ENCODE measurements at regions not wholly inside any gene's neighbourhood (a gene's known extent, or its start where the extent isn't known, plus 50 kb on each side); places are given as distances from the start of the nearest gene placed in this dataset.
A peak's percentile ranks its signal among the peaks of the same experiment; 100 is the strongest.

DNA sequence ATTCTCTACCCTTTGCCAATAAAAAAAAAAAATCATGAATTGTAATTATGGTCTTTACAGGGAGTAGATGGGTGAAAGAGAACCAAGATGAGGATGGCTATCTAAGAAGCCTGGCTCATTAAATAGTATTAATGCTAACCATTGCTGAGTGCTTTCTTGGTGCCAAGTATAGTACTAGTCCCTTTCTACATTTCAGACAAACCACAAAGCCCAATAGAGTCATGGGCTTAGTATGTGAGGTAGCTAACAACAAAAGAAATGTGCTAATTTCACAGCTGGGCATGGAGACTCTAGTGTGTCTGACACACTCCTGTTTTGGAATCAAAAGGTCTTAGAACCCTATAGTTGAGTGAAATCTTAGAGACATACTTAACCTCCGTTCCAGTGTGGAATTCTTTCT lies 84.5 kb upstream of the ESRRG start:
- H3K18ac ChIP-seq (ENCODE audit: low read length), result no peak overlapping the region
- H3K4me2 ChIP-seq (ENCODE audit: insufficient read depth, low read length, poor library complexity, severe bottlenecking), result no peak overlapping the region
- H3K79me1 ChIP-seq (ENCODE audit: low read depth, low read length), result no peaks in the 10 kb centered on the region
- H3K4me1 ChIP-seq (ENCODE audit: control insufficient read depth in 2 of 2, insufficient read depth in 1 of 2, low read depth in 1 of 2, low read length in 2 of 2), result peaks cover 11 to 15% of the 10 kb centered on the region in 2 donors
- H2AFZ ChIP-seq (ENCODE audit: low read length), result no peak overlapping the region
- H3K27ac ChIP-seq (replicated peaks; ENCODE audit: low read length), result no peak overlapping the region
- no peaks in the 10 kb centered on the region for H3K27me3 ChIP-seq (ENCODE audit: control insufficient read depth in 3 of 3, insufficient read depth in 3 of 3, low read depth in 1 of 3, low read length in 3 of 3)
- H3K14ac ChIP-seq (ENCODE audit: low read length), result no peak overlapping the region
- H2BK5ac ChIP-seq (ENCODE audit: low read length), result no peak overlapping the region
- H2BK15ac ChIP-seq (ENCODE audit: low read length), result no peak overlapping the region
- no peak overlapping the region for H2BK120ac ChIP-seq (ENCODE audit: low read depth, low read length)
- no peak overlapping the region for H2AK5ac ChIP-seq (ENCODE audit: low read depth, low read length)
- H3K4me3 ChIP-seq (ENCODE audit: low read length in 2 of 2), result no peak overlapping the region
- H3K23ac ChIP-seq (ENCODE audit: low read depth, low read length, poor library complexity), result no peak overlapping the region
- H3K36me3 ChIP-seq (replicated peaks in 1 of 2; ENCODE audit: control insufficient read depth in 2 of 2, insufficient read depth in 2 of 2, low read length in 2 of 2), result no peaks in the 10 kb centered on the region
- DNase-seq (ENCODE audit: low spot score), result no peak
- H4K8ac ChIP-seq (ENCODE audit: low read depth, low read length), result no peak overlapping the region
- no peaks in the 10 kb centered on the region for H3K9me3 ChIP-seq (replicated peaks in 1 of 2; ENCODE audit: control insufficient read depth in 2 of 2, insufficient read depth in 1 of 2, low read depth in 1 of 2, low read length in 2 of 2)
- H3K4ac ChIP-seq (ENCODE audit: low read length), result no peak overlapping the region
- no peak overlapping the region for H4K91ac ChIP-seq (ENCODE audit: low read depth, low read length, poor library complexity)
- no peak overlapping the region for H3K9ac ChIP-seq (ENCODE audit: low read depth, low read length, poor library complexity)
- no peak overlapping the region for H2BK12ac ChIP-seq (ENCODE audit: low read length)
- WGBS, 2 donors (ENCODE audit: extremely low coverage in 2 of 2, insufficient read length in 2 of 2, insufficient replicate concordance in 1 of 2), result no CpG with 5 or more reads among the region's 1 CpG

GRCh38 chr1:216805953-216806352 lies 82.7 kb upstream of the ESRRG start:
- H3K4me2 ChIP-seq (ENCODE audit: insufficient read depth, low read length, poor library complexity, severe bottlenecking), result no peak overlapping the region
- H3K9me3 ChIP-seq (replicated peaks in 1 of 2; ENCODE audit: control insufficient read depth in 2 of 2, insufficient read depth in 1 of 2, low read depth in 1 of 2, low read length in 2 of 2), result no peaks in the 10 kb centered on the region
- H2BK120ac ChIP-seq (ENCODE audit: low read depth, low read length), result no peak overlapping the region
- no CpG with 5 or more reads among the region's 1 CpG for WGBS, 2 donors (ENCODE audit: extremely low coverage in 2 of 2, insufficient read length in 2 of 2, insufficient replicate concordance in 1 of 2)
- H2BK12ac ChIP-seq (ENCODE audit: low read length), result no peak overlapping the region
- no peak overlapping the region for H3K14ac ChIP-seq (ENCODE audit: low read length)
- H2BK5ac ChIP-seq (ENCODE audit: low read length), result no peak overlapping the region
- DNase-seq (ENCODE audit: low spot score), result no peak
- H3K27ac ChIP-seq (replicated peaks; ENCODE audit: low read length), result no peak overlapping the region
- no peak overlapping the region for H3K4ac ChIP-seq (ENCODE audit: low read length)
- peaks cover 11 to 15% of the 10 kb centered on the region in 2 donors for H3K4me1 ChIP-seq (ENCODE audit: control insufficient read depth in 2 of 2, insufficient read depth in 1 of 2, low read depth in 1 of 2, low read length in 2 of 2)
- no peak overlapping the region for H3K23ac ChIP-seq (ENCODE audit: low read depth, low read length, poor library complexity)
- no peak overlapping the region for H3K4me3 ChIP-seq (ENCODE audit: low read length in 2 of 2)
- no peaks in the 10 kb centered on the region for H3K79me1 ChIP-seq (ENCODE audit: low read depth, low read length)
- H4K8ac ChIP-seq (ENCODE audit: low read depth, low read length), result no peak overlapping the region
- H2BK15ac ChIP-seq (ENCODE audit: low read length), result no peak overlapping the region
- no peak overlapping the region for H3K18ac ChIP-seq (ENCODE audit: low read length)
- no peak overlapping the region for H4K91ac ChIP-seq (ENCODE audit: low read depth, low read length, poor library complexity)
- no peak overlapping the region for H2AFZ ChIP-seq (ENCODE audit: low read length)
- H3K36me3 ChIP-seq (replicated peaks in 1 of 2; ENCODE audit: control insufficient read depth in 2 of 2, insufficient read depth in 2 of 2, low read length in 2 of 2), result no peaks in the 10 kb centered on the region
- no peak overlapping the region for H2AK5ac ChIP-seq (ENCODE audit: low read depth, low read length)
- no peaks in the 10 kb centered on the region for H3K27me3 ChIP-seq (ENCODE audit: control insufficient read depth in 3 of 3, insufficient read depth in 3 of 3, low read depth in 1 of 3, low read length in 3 of 3)
- H3K9ac ChIP-seq (ENCODE audit: low read depth, low read length, poor library complexity), result no peak overlapping the region

DNA sequence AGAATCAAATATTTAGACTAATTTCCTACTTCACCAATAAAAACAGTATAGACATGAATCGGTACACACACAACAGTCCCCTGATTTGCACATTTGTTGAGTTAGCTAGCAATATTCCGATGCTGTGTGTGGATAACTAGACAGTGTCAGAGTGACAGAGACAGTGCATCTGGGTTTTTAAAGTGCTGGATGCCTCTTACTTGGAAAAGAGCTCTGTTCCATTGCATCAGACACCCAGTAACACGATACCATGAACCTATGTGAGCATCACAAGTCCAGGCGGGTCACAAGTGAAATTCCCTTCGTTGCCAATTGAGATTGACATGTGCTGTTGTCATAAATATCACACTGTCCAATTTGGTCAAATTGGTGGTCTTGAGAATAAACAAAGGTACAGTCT lies 82.0 kb upstream of the ESRRG start:
- Histone ChIP-seq H2BK12ac (ENCODE audit: low read length) (no peak overlapping the region), H4K8ac (ENCODE audit: low read depth, low read length) (no peak overlapping the region), H3K27ac (replicated peaks; ENCODE audit: low read length) (no peak overlapping the region), H3K27me3 (ENCODE audit: control insufficient read depth in 3 of 3, insufficient read depth in 3 of 3, low read depth in 1 of 3, low read length in 3 of 3) (no peaks in the 10 kb centered on the region), H4K91ac (ENCODE audit: low read depth, low read length, poor library complexity) (no peak overlapping the region), H3K18ac (ENCODE audit: low read length) (no peak overlapping the region), H3K9ac (ENCODE audit: low read depth, low read length, poor library complexity) (no peak overlapping the region), H2AFZ (ENCODE audit: low read length) (peak overlapping the region; percentile 24), H3K4me2 (ENCODE audit: insufficient read depth, low read length, poor library complexity, severe bottlenecking) (no peak overlapping the region), H2AK5ac (ENCODE audit: low read depth, low read length) (no peak overlapping the region), H3K9me3 (replicated peaks in 1 of 2; ENCODE audit: control insufficient read depth in 2 of 2, insufficient read depth in 1 of 2, low read depth in 1 of 2, low read length in 2 of 2) (no peaks in the 10 kb centered on the region), H3K23ac (ENCODE audit: low read depth, low read length, poor library complexity) (no peak overlapping the region), H2BK120ac (ENCODE audit: low read depth, low read length) (no peak overlapping the region), H3K4ac (ENCODE audit: low read length) (no peak overlapping the region), H3K14ac (ENCODE audit: low read length) (no peak overlapping the region), H3K4me3 (ENCODE audit: low read length in 2 of 2) (no peak overlapping the region), H2BK5ac (ENCODE audit: low read length) (no peak overlapping the region), H3K4me1 (ENCODE audit: control insufficient read depth in 2 of 2, insufficient read depth in 1 of 2, low read depth in 1 of 2, low read length in 2 of 2) (peaks cover 11 to 15% of the 10 kb centered on the region in 2 donors), H3K79me1 (ENCODE audit: low read depth, low read length) (no peaks in the 10 kb centered on the region), H3K36me3 (replicated peaks in 1 of 2; ENCODE audit: control insufficient read depth in 2 of 2, insufficient read depth in 2 of 2, low read length in 2 of 2) (no peaks in the 10 kb centered on the region), H2BK15ac (ENCODE audit: low read length) (no peak overlapping the region)
- WGBS, 2 donors (ENCODE audit: extremely low coverage in 2 of 2, insufficient read length in 2 of 2, insufficient replicate concordance in 1 of 2), result no CpG with 5 or more reads among the region's 5 CpGs
- DNase-seq (ENCODE audit: low spot score), result no peak

GRCh38 chr1:216804111-216804510 lies 80.9 kb upstream of the ESRRG start:
- no peak overlapping the region for H3K9ac ChIP-seq (ENCODE audit: low read depth, low read length, poor library complexity)
- no peak overlapping the region for H3K4me3 ChIP-seq (ENCODE audit: low read length in 2 of 2)
- H2BK15ac ChIP-seq (ENCODE audit: low read length), result no peak overlapping the region
- H2AFZ ChIP-seq (ENCODE audit: low read length), result no peak overlapping the region
- H2AK5ac ChIP-seq (ENCODE audit: low read depth, low read length), result no peak overlapping the region
- no peaks in the 10 kb centered on the region for H3K27me3 ChIP-seq (ENCODE audit: control insufficient read depth in 3 of 3, insufficient read depth in 3 of 3, low read depth in 1 of 3, low read length in 3 of 3)
- H3K4me1 ChIP-seq (ENCODE audit: control insufficient read depth in 2 of 2, insufficient read depth in 1 of 2, low read depth in 1 of 2, low read length in 2 of 2), result peaks cover 11 to 15% of the 10 kb centered on the region in 2 donors
- no peak overlapping the region for H3K27ac ChIP-seq (replicated peaks; ENCODE audit: low read length)
- H4K8ac ChIP-seq (ENCODE audit: low read depth, low read length), result no peak overlapping the region
- H3K4ac ChIP-seq (ENCODE audit: low read length), result no peak overlapping the region
- H3K23ac ChIP-seq (ENCODE audit: low read depth, low read length, poor library complexity), result no peak overlapping the region
- no peak overlapping the region for H2BK5ac ChIP-seq (ENCODE audit: low read length)
- H4K91ac ChIP-seq (ENCODE audit: low read depth, low read length, poor library complexity), result no peak overlapping the region
- no peaks in the 10 kb centered on the region for H3K36me3 ChIP-seq (replicated peaks in 1 of 2; ENCODE audit: control insufficient read depth in 2 of 2, insufficient read depth in 2 of 2, low read length in 2 of 2)
- H3K14ac ChIP-seq (ENCODE audit: low read length), result no peak overlapping the region
- no peak overlapping the region for H2BK12ac ChIP-seq (ENCODE audit: low read length)
- no peak overlapping the region for H2BK120ac ChIP-seq (ENCODE audit: low read depth, low read length)
- H3K4me2 ChIP-seq (ENCODE audit: insufficient read depth, low read length, poor library complexity, severe bottlenecking), result no peak overlapping the region
- WGBS, 2 donors (ENCODE audit: extremely low coverage in 2 of 2, insufficient read length in 2 of 2, insufficient replicate concordance in 1 of 2), result no CpG with 5 or more reads among the region's 7 CpGs
- no peaks in the 10 kb centered on the region for H3K9me3 ChIP-seq (replicated peaks in 1 of 2; ENCODE audit: control insufficient read depth in 2 of 2, insufficient read depth in 1 of 2, low read depth in 1 of 2, low read length in 2 of 2)
- H3K18ac ChIP-seq (ENCODE audit: low read length), result no peak overlapping the region
- DNase-seq (ENCODE audit: low spot score), result no peak
- H3K79me1 ChIP-seq (ENCODE audit: low read depth, low read length), result no peaks in the 10 kb centered on the region

Measured in neuronal stem cell (in vitro differentiated cells).